GM10266 (cell line): ENCODE measurements at regions not wholly inside any gene's neighbourhood (a gene's known extent, or its start where the extent isn't known, plus 50 kb on each side); places are given as distances from the start of the nearest gene placed in this dataset.

Experiments
- DNase-seq: peaks from one replicate; pipeline ENCODE4 v3.0.0; 2012; ENCODE audit errors: extremely low spot score
- CTCF ChIP-seq: IDR thresholded peaks from 2 replicates; pipeline ENCODE4 v1.5.1; 2012; ENCODE audit warnings: mild to moderate bottlenecking, low read depth; ENCODE audit not compliant: control insufficient read depth, insufficient read depth; ENCODE audit errors: missing control alignments

GRCh38 chr4:60042231-60042652 is 1157.9 kb upstream of the ADGRL3 start:
- DNase-seq, result no peak
- TF ChIP-seq CTCF, result no peak

GRCh38 chr4:60042941-60043340 is 1157.2 kb upstream of the ADGRL3 start:
- no peak for DNase-seq
- TF ChIP-seq CTCF, result no peak

- TF ChIP-seq CTCF, result no peak
- no peak for DNase-seq
These were observed 1121.1 kb upstream of the ADGRL3 start for GRCh38 chr4:60078984-60079383.

GRCh38 chr4:60081839-60082238 is 1118.3 kb upstream of the ADGRL3 start:
- TF ChIP-seq CTCF, result no peak
- no peak for DNase-seq

- no peak for TF ChIP-seq CTCF
- DNase-seq, result no peak
These were observed 1111.2 kb upstream of the ADGRL3 start for GRCh38 chr4:60088807-60089486.

- TF ChIP-seq CTCF, result no peak
- no peak for DNase-seq
These were observed 1110.4 kb upstream of the ADGRL3 start for GRCh38 chr4:60089546-60090273.

- DNase-seq, result no peak
- no peak for TF ChIP-seq CTCF
These were observed 1103.5 kb upstream of the ADGRL3 start for GRCh38 chr4:60096676-60097075.
